Liver (tissue), 7 donors: ENCODE measurements at regions not wholly inside any gene's neighbourhood (a gene's known extent, or its start where the extent isn't known, plus 50 kb on each side); places are given as distances from the start of the nearest gene placed in this dataset.

Source experiments
- DNase-seq: peaks from one replicate; pipeline ENCODE4 v3.0.0-alpha.2; 2017; ENCODE audit warnings: low spot score
- H3K27ac ChIP-seq, 2 donors: one replicate each; pipeline ENCODE4 v1.7.0; 2013; ENCODE audit warnings: inconsistent platforms in 2 of 2, low read length in 2 of 2, control low read depth in 1 of 2, low read depth in 1 of 2, mild to moderate bottlenecking in 1 of 2
- H3K27me3 ChIP-seq, 4 donors: one replicate each; pipeline versions ENCODE4 v1.6.1 to v1.7.0; 2013; ENCODE audit warnings: low read length in 3 of 4, inconsistent platforms in 1 of 4, mild to moderate bottlenecking in 1 of 4, moderate library complexity in 1 of 4; ENCODE audit not compliant: control insufficient read depth in 4 of 4, insufficient read depth in 4 of 4
- H3K36me3 ChIP-seq, 4 donors: one replicate each; pipeline versions ENCODE4 v1.6.1 to v1.7.0; 2013; ENCODE audit warnings: low read length in 3 of 4, mild to moderate bottlenecking in 3 of 4, low read depth in 1 of 4, moderate library complexity in 1 of 4; ENCODE audit not compliant: control insufficient read depth in 4 of 4, insufficient read depth in 3 of 4
- H3K4me1 ChIP-seq, 4 donors: one replicate each; pipeline versions ENCODE4 v1.6.1 to v1.7.0; 2013; ENCODE audit warnings: low read length in 3 of 4, mild to moderate bottlenecking in 3 of 4, moderate library complexity in 1 of 4; ENCODE audit not compliant: control insufficient read depth in 4 of 4, insufficient read depth in 4 of 4
- H3K4me3 ChIP-seq, 3 donors: one replicate each; pipeline versions ENCODE4 v1.6.1 to v1.7.0; 2013; ENCODE audit warnings: low read length in 3 of 3, control low read depth in 1 of 3, low read depth in 1 of 3, mild to moderate bottlenecking in 1 of 3
- H3K9ac ChIP-seq, 2 donors: one replicate each; pipeline ENCODE4 v1.7.0; 2013; ENCODE audit warnings: low read length in 2 of 2, mild to moderate bottlenecking in 2 of 2, moderate library complexity in 2 of 2, control low read depth in 1 of 2, low read depth in 1 of 2
- H3K9me3 ChIP-seq, 4 donors: one replicate each; pipeline versions ENCODE4 v1.6.1 to v1.7.0; 2013; ENCODE audit warnings: low read length in 3 of 4; ENCODE audit not compliant: control insufficient read depth in 4 of 4
- EGR1 ChIP-seq, 2 donors: IDR thresholded peaks; 2 replicates each; pipeline ENCODE4 v1.6.1; 2016 to 2018; ENCODE audit warnings: antibody characterized with exemption in 2 of 2, low read depth in 2 of 2
- FOXA1 ChIP-seq: IDR thresholded peaks from 2 replicates; pipeline ENCODE4 v1.6.1; 2016; ENCODE audit warnings: antibody characterized with exemption
- FOXA2 ChIP-seq: IDR thresholded peaks from 2 replicates; pipeline ENCODE4 v1.6.1; 2016; ENCODE audit warnings: antibody characterized with exemption
- GABPA ChIP-seq, 2 donors: IDR thresholded peaks in 1 of 2; conservative IDR thresholded peaks in 1 of 2; 2 replicates each; pipeline ENCODE4 v1.6.1; 2016; ENCODE audit warnings: antibody characterized with exemption in 2 of 2, mild to moderate bottlenecking in 1 of 2, moderate library complexity in 1 of 2
- HNF4A ChIP-seq, 2 donors: conservative IDR thresholded peaks; 2 replicates each; pipeline ENCODE4 v1.6.1; 2016; ENCODE audit warnings: antibody characterized with exemption in 2 of 2, mild to moderate bottlenecking in 2 of 2
- JUND ChIP-seq, 2 donors: IDR thresholded peaks; 2 replicates each; pipeline ENCODE4 v1.6.1; 2016; ENCODE audit warnings: antibody characterized with exemption in 2 of 2
- MAX ChIP-seq: IDR thresholded peaks from 2 replicates; pipeline ENCODE4 v1.6.1; 2016; ENCODE audit warnings: antibody characterized with exemption
- NR2F2 ChIP-seq: IDR thresholded peaks from 2 replicates; pipeline ENCODE4 v1.6.1; 2016; ENCODE audit warnings: antibody characterized with exemption
- RAD21 ChIP-seq, 2 donors: IDR thresholded peaks; 2 replicates each; pipeline ENCODE4 v1.6.1; 2016; ENCODE audit warnings: antibody characterized with exemption in 2 of 2, mild to moderate bottlenecking in 2 of 2
- REST ChIP-seq: IDR thresholded peaks from 2 replicates; pipeline ENCODE4 v1.6.1; 2016; ENCODE audit warnings: antibody characterized with exemption, mild to moderate bottlenecking
- SP1 ChIP-seq: IDR thresholded peaks from 2 replicates; pipeline ENCODE4 v1.6.1; 2018; ENCODE audit warnings: antibody characterized with exemption, mild to moderate bottlenecking
- TAF1 ChIP-seq: conservative IDR thresholded peaks from 2 replicates; pipeline ENCODE4 v1.6.1; 2016; ENCODE audit warnings: antibody characterized with exemption, mild to moderate bottlenecking
- ZBTB33 ChIP-seq: IDR thresholded peaks from 2 replicates; pipeline ENCODE4 v1.6.1; 2016; ENCODE audit warnings: antibody characterized with exemption
- WGBS: extraction: QIAGEN DNeasy Blood & Tissue Kit; methylation state at CpG from one replicate; pipeline ENCODE4 v1.1.7; 2013; 5-methylcytosine and 5-hydroxymethylcytosine counted together
- donor health status: healthy.
- donor health status: healthy.
- donor health status: healthy.
- donor health status: healthy.

GRCh38 chr22:27463121-27463660 lies 338.4 kb downstream of the MN1 start:
- WGBS, result 81% methylated on average over 13 of the region's 13 CpGs

GRCh38 chr22:27466229-27466628 lies 335.3 kb downstream of the MN1 start:
- Histone ChIP-seq H3K9me3 (no peaks in the 10 kb centered on the region), H3K36me3 (no peaks in the 10 kb centered on the region), H3K27ac (no peak overlapping the region), H3K9ac (no peak overlapping the region), H3K27me3 (no peaks in the 10 kb centered on the region), H3K4me1 (peaks cover 6 to 10% (median 8%) of the 10 kb centered on the region in 4 donors), H3K4me3 (no peak overlapping the region)
- DNase-seq, result no peak
- 90% methylated on average over 2 of the region's 2 CpGs for WGBS
- TF ChIP-seq ZBTB33 (no peak), GABPA (IDR thresholded peaks at IDR 0.05 in 1 of 2, conservative IDR thresholded peaks at IDR 0.05 in 1 of 2) (no peak), FOXA1 (no peak), FOXA2 (no peak), REST (no peak), MAX (no peak), EGR1 (IDR thresholded peaks at IDR 0.05; ENCODE audit: low read depth in 2 of 2) (no peak), RAD21 (IDR thresholded peaks at IDR 0.05) (no peak), JUND (IDR thresholded peaks at IDR 0.05) (no peak)

More at GRCh38 chr22:27463121-27463660, 338.4 kb downstream of the MN1 start:
- H3K27me3 ChIP-seq, result no peaks in the 10 kb centered on the region
- H3K9me3 ChIP-seq, result no peaks in the 10 kb centered on the region
- DNase-seq, result no peak
- peaks cover 6 to 10% (median 8%) of the 10 kb centered on the region in 4 donors for H3K4me1 ChIP-seq
- no peak overlapping the region for H3K9ac ChIP-seq
- no peaks in the 10 kb centered on the region for H3K36me3 ChIP-seq
- no peak overlapping the region for H3K27ac ChIP-seq
- TF ChIP-seq FOXA1, result no peak
- no peak for TF ChIP-seq HNF4A (conservative IDR thresholded peaks at IDR 0.05)
- no peak for TF ChIP-seq SP1
- no peak overlapping the region for H3K4me3 ChIP-seq

GRCh38 chr22:27466778-27467438 lies 334.6 kb downstream of the MN1 start:
- no peaks in the 10 kb centered on the region for H3K36me3 ChIP-seq
- no peak overlapping the region for H3K27ac ChIP-seq
- H3K4me3 ChIP-seq, result no peak overlapping the region
- no peaks in the 10 kb centered on the region for H3K27me3 ChIP-seq
- no peak for DNase-seq
- TF ChIP-seq NR2F2 (no peak), TAF1 (no peak), GABPA (IDR thresholded peaks at IDR 0.05 in 1 of 2, conservative IDR thresholded peaks at IDR 0.05 in 1 of 2) (no peak), SP1 (no peak), REST (no peak)
- H3K9me3 ChIP-seq, result no peaks in the 10 kb centered on the region
- 82% methylated on average over 7 of the region's 7 CpGs for WGBS
- no peak overlapping the region for H3K9ac ChIP-seq
- peaks cover 6 to 10% (median 8%) of the 10 kb centered on the region in 4 donors for H3K4me1 ChIP-seq
